HEK293 (cell line): ENCODE measurements at regions not wholly inside any gene's neighbourhood (a gene's known extent, or its start where the extent isn't known, plus 50 kb on each side); places are given as distances from the start of the nearest gene placed in this dataset.

Experiments used
- BCL11A ChIP-seq: fragments of 450-650 bp; formaldehyde crosslinking; IDR thresholded peaks from 2 replicates; pipeline ENCODE4 v1.5.1; 2016; ENCODE audit warnings: low read depth, missing biosample characterization, missing genetic modification characterization
- GLI4 ChIP-seq: fragments of 450-650 bp; formaldehyde crosslinking; IDR thresholded peaks from 2 replicates; pipeline ENCODE4 v1.5.1; 2016; ENCODE audit warnings: missing biosample characterization, missing genetic modification characterization
- HOXD13 ChIP-seq: sonication (generic); formaldehyde crosslinking; IDR thresholded peaks from 2 replicates; pipeline ENCODE4 v1.8.0; 2022; ENCODE audit warnings: missing genetic modification reagents, borderline replicate concordance
- KLF1 ChIP-seq: fragments of 450-650 bp; formaldehyde crosslinking; IDR thresholded peaks from 2 replicates; pipeline ENCODE4 v1.5.1; 2016; ENCODE audit warnings: missing biosample characterization, missing genetic modification characterization
- MYNN ChIP-seq: fragments of 450-650 bp; formaldehyde crosslinking; IDR thresholded peaks from 2 replicates; pipeline ENCODE4 v1.5.1; 2016; ENCODE audit warnings: missing biosample characterization, missing genetic modification characterization, borderline replicate concordance
- PRDM1 ChIP-seq: fragments of 450-650 bp; formaldehyde crosslinking; IDR thresholded peaks from 2 replicates; pipeline ENCODE4; 2016; ENCODE audit warnings: missing biosample characterization, missing genetic modification characterization
- SALL2 ChIP-seq: fragments of 450-650 bp; formaldehyde crosslinking; IDR thresholded peaks from 2 replicates; pipeline ENCODE4 v1.5.0; 2017; ENCODE audit warnings: missing biosample characterization, mild to moderate bottlenecking, missing genetic modification characterization, borderline replicate concordance
- SCRT2 ChIP-seq: fragments of 450-650 bp; formaldehyde crosslinking; IDR thresholded peaks from 2 replicates; pipeline ENCODE4 v1.5.1; 2016; ENCODE audit warnings: missing biosample characterization, missing genetic modification characterization
- ZBTB17 ChIP-seq: fragments of 450-650 bp; formaldehyde crosslinking; IDR thresholded peaks from 2 replicates; pipeline ENCODE4 v1.5.1; 2016; ENCODE audit warnings: missing biosample characterization, missing genetic modification characterization
- ZBTB20 ChIP-seq: fragments of 450-650 bp; formaldehyde crosslinking; IDR thresholded peaks from 2 replicates; pipeline ENCODE4 v1.5.1; 2016; ENCODE audit warnings: missing biosample characterization, missing genetic modification characterization
- ZEB2 ChIP-seq: fragments of 450-650 bp; formaldehyde crosslinking; IDR thresholded peaks from 2 replicates; pipeline ENCODE4 v1.5.1; 2016; ENCODE audit warnings: missing biosample characterization, missing genetic modification characterization
- ZIC2 ChIP-seq: fragments of 450-650 bp; formaldehyde crosslinking; IDR thresholded peaks from 2 replicates; pipeline ENCODE4 v1.5.1; 2016; ENCODE audit warnings: missing biosample characterization, missing genetic modification characterization
- ZNF140 ChIP-seq: fragments of 450-650 bp; formaldehyde crosslinking; IDR thresholded peaks from 2 replicates; pipeline ENCODE4 v1.5.1; 2016; ENCODE audit warnings: missing biosample characterization, missing genetic modification characterization
- ZNF169 ChIP-seq: fragments of 450-650 bp; formaldehyde crosslinking; IDR thresholded peaks from 2 replicates; pipeline ENCODE4 v1.5.1; 2016; ENCODE audit warnings: missing biosample characterization, missing genetic modification characterization
- ZNF174 ChIP-seq: fragments of 450-650 bp; formaldehyde crosslinking; IDR thresholded peaks from 2 replicates; pipeline ENCODE4 v1.5.0; 2017; ENCODE audit warnings: missing biosample characterization, mild to moderate bottlenecking, missing genetic modification characterization
- ZNF184 ChIP-seq: fragments of 450-650 bp; IDR thresholded peaks from 2 replicates; pipeline ENCODE4 v1.5.1; 2018; ENCODE audit warnings: missing biosample characterization, mild to moderate bottlenecking, missing genetic modification characterization
- ZNF354C ChIP-seq: fragments of 450-650 bp; formaldehyde crosslinking; IDR thresholded peaks from 2 replicates; pipeline ENCODE4 v1.5.1; 2016; ENCODE audit warnings: missing biosample characterization, missing genetic modification characterization, low read depth, borderline replicate concordance
- ZNF366 ChIP-seq: fragments of 450-650 bp; formaldehyde crosslinking; conservative IDR thresholded peaks from 2 replicates; pipeline ENCODE4 v1.5.1; 2016; ENCODE audit warnings: missing biosample characterization, missing genetic modification characterization
- ZNF37A ChIP-seq: fragments of 450-650 bp; IDR thresholded peaks from 2 replicates; pipeline ENCODE4 v1.5.1; 2018; ENCODE audit warnings: missing biosample characterization, missing genetic modification characterization
- ZNF473 ChIP-seq: fragments of 450-650 bp; formaldehyde crosslinking; IDR thresholded peaks from 2 replicates; pipeline ENCODE4 v1.5.1; 2017; ENCODE audit warnings: missing biosample characterization, missing genetic modification characterization
- ZNF530 ChIP-seq: fragments of 450-650 bp; formaldehyde crosslinking; IDR thresholded peaks from 2 replicates; pipeline ENCODE4 v1.5.1; 2016; ENCODE audit warnings: low read depth, missing biosample characterization, missing genetic modification characterization
- ZNF560 ChIP-seq: fragments of 450-650 bp; formaldehyde crosslinking; IDR thresholded peaks from 2 replicates; pipeline ENCODE4 v1.5.1; 2017; ENCODE audit warnings: missing biosample characterization, missing genetic modification characterization, borderline replicate concordance
- ZNF561 ChIP-seq: fragments of 450-650 bp; IDR thresholded peaks from 2 replicates; pipeline ENCODE4 v1.5.1; 2018; ENCODE audit warnings: missing biosample characterization, missing genetic modification characterization, borderline replicate concordance
- ZNF596 ChIP-seq: fragments of 450-650 bp; IDR thresholded peaks from 2 replicates; pipeline ENCODE4 v1.5.0; 2018; ENCODE audit warnings: missing biosample characterization, mild to moderate bottlenecking, missing genetic modification characterization, moderate library complexity
- ZNF660 ChIP-seq: fragments of 450-650 bp; IDR thresholded peaks from 2 replicates; pipeline ENCODE4 v1.5.1; 2018; ENCODE audit warnings: missing biosample characterization, mild to moderate bottlenecking, missing genetic modification characterization
- ZNF830 ChIP-seq: fragments of 450-650 bp; IDR thresholded peaks from 2 replicates; pipeline ENCODE4 v1.5.0; 2018; ENCODE audit warnings: missing biosample characterization, missing genetic modification characterization, low read depth, mild to moderate bottlenecking, moderate library complexity
- ZNF843 ChIP-seq: fragments of 450-650 bp; formaldehyde crosslinking; IDR thresholded peaks from 2 replicates; pipeline ENCODE4 v1.5.1; 2016; ENCODE audit warnings: missing biosample characterization, missing genetic modification characterization
- ZSCAN23 ChIP-seq: fragments of 450-650 bp; formaldehyde crosslinking; IDR thresholded peaks from 2 replicates; pipeline ENCODE4 v1.5.1; 2016; ENCODE audit warnings: missing biosample characterization, missing genetic modification characterization
- TF ChIP-seq, protein P1 (sequence below): fragments of 450-650 bp; formaldehyde crosslinking; IDR thresholded peaks from 2 replicates; pipeline ENCODE4 v1.5.1; 2016; ENCODE audit warnings: missing biosample characterization, missing genetic modification characterization
- TF ChIP-seq, protein P2 (sequence below): fragments of 450-650 bp; formaldehyde crosslinking; IDR thresholded peaks from 2 replicates; pipeline ENCODE4 v1.5.1; 2016; ENCODE audit warnings: missing biosample characterization, missing genetic modification characterization
- TF ChIP-seq, protein P3 (sequence below): fragments of 450-650 bp; formaldehyde crosslinking; IDR thresholded peaks from 2 replicates; pipeline ENCODE4 v1.5.1; 2017; ENCODE audit warnings: missing biosample characterization, missing genetic modification characterization
- TF ChIP-seq, protein P4 (sequence below): fragments of 450-650 bp; formaldehyde crosslinking; IDR thresholded peaks from 2 replicates; pipeline ENCODE4 v1.5.1; 2017; ENCODE audit warnings: missing biosample characterization, missing genetic modification characterization
- TF ChIP-seq, protein P5 (sequence below): fragments of 450-650 bp; formaldehyde crosslinking; IDR thresholded peaks from 2 replicates; pipeline ENCODE4 v1.5.1; 2017; ENCODE audit warnings: missing biosample characterization, missing genetic modification characterization
- TF ChIP-seq, protein P6 (sequence below): fragments of 450-650 bp; formaldehyde crosslinking; IDR thresholded peaks from 2 replicates; pipeline ENCODE4 v1.5.1; 2016; ENCODE audit warnings: missing biosample characterization, missing genetic modification characterization

DNA sequence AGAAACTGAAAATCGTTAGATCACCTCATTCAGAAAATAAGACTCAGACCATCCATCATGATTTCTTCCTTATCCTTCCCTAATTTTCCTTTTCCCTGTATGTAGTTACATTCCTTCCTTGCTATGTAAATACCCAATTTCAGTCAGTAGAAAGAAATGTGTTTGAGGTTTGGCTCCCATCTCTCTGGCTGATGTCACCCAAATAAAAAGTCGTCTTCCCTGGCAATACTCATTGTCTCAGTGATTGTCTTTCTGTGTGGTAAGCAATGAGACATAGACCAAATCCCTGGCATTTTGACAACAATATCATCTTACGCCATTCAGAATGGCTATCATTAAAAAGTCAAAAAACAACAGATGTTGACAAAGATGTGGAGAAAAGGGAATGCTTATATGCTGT, 303.9 kb upstream of the EDIL3 start (continued):
- TF ChIP-seq, protein P1, sequence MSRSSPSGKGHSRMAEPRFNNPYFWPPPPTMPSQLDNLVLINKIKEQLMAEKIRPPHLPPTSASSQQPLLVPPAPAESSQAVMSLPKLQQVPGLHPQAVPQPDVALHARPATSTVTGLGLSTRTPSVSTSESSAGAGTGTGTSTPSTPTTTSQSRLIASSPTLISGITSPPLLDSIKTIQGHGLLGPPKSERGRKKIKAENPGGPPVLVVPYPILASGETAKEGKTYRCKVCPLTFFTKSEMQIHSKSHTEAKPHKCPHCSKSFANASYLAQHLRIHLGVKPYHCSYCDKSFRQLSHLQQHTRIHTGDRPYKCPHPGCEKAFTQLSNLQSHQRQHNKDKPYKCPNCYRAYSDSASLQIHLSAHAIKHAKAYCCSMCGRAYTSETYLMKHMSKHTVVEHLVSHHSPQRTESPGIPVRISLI (tag by site-specific recombination): peak; percentile 95
- TF ChIP-seq ZNF366: peak; percentile 83
- TF ChIP-seq, protein P2, sequence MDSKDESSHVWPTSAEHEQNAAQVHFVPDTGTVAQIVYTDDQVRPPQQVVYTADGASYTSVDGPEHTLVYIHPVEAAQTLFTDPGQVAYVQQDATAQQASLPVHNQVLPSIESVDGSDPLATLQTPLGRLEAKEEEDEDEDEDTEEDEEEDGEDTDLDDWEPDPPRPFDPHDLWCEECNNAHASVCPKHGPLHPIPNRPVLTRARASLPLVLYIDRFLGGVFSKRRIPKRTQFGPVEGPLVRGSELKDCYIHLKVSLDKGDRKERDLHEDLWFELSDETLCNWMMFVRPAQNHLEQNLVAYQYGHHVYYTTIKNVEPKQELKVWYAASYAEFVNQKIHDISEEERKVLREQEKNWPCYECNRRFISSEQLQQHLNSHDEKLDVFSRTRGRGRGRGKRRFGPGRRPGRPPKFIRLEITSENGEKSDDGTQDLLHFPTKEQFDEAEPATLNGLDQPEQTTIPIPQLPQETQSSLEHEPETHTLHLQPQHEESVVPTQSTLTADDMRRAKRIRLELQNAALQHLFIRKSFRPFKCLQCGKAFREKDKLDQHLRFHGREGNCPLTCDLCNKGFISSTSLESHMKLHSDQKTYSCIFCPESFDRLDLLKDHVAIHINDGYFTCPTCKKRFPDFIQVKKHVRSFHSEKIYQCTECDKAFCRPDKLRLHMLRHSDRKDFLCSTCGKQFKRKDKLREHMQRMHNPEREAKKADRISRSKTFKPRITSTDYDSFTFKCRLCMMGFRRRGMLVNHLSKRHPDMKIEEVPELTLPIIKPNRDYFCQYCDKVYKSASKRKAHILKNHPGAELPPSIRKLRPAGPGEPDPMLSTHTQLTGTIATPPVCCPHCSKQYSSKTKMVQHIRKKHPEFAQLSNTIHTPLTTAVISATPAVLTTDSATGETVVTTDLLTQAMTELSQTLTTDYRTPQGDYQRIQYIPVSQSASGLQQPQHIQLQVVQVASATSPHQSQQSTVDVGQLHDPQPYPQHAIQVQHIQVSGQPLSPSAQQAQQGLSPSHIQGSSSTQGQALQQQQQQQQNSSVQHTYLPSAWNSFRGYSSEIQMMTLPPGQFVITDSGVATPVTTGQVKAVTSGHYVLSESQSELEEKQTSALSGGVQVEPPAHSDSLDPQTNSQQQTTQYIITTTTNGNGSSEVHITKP (tag by site-specific recombination): 0 out of 2 replicates have a peak, but pooled peaks have one; percentile 19
- TF ChIP-seq PRDM1 (tag by site-specific recombination): 0 out of 2 replicates have a peak, but pooled peaks have one; percentile 9
- TF ChIP-seq, protein P3, sequence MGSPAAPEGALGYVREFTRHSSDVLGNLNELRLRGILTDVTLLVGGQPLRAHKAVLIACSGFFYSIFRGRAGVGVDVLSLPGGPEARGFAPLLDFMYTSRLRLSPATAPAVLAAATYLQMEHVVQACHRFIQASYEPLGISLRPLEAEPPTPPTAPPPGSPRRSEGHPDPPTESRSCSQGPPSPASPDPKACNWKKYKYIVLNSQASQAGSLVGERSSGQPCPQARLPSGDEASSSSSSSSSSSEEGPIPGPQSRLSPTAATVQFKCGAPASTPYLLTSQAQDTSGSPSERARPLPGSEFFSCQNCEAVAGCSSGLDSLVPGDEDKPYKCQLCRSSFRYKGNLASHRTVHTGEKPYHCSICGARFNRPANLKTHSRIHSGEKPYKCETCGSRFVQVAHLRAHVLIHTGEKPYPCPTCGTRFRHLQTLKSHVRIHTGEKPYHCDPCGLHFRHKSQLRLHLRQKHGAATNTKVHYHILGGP (tag by site-specific recombination): no peak
- TF ChIP-seq ZNF140 (tag by site-specific recombination): no peak
- no peak for TF ChIP-seq SALL2 (tag by site-specific recombination)
- TF ChIP-seq GLI4 (tag by site-specific recombination): no peak
- TF ChIP-seq ZEB2: peak; percentile 91
- no peak for TF ChIP-seq ZNF596
- no peak for TF ChIP-seq BCL11A (tag by site-specific recombination)
- peak; percentile 51; the same call in 1 of the 2 replicates for TF ChIP-seq HOXD13 (CRISPR knock-in tag)
- TF ChIP-seq, protein P4, sequence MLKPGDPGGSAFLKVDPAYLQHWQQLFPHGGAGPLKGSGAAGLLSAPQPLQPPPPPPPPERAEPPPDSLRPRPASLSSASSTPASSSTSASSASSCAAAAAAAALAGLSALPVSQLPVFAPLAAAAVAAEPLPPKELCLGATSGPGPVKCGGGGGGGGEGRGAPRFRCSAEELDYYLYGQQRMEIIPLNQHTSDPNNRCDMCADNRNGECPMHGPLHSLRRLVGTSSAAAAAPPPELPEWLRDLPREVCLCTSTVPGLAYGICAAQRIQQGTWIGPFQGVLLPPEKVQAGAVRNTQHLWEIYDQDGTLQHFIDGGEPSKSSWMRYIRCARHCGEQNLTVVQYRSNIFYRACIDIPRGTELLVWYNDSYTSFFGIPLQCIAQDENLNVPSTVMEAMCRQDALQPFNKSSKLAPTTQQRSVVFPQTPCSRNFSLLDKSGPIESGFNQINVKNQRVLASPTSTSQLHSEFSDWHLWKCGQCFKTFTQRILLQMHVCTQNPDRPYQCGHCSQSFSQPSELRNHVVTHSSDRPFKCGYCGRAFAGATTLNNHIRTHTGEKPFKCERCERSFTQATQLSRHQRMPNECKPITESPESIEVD (tag by site-specific recombination): peak; percentile 45
- no peak for TF ChIP-seq ZNF830 (tag by site-specific recombination)
- no peak for TF ChIP-seq ZNF530 (tag by site-specific recombination)
- no peak for TF ChIP-seq ZNF473
- no peak for TF ChIP-seq SCRT2
- TF ChIP-seq MYNN (tag by site-specific recombination): no peak
- TF ChIP-seq ZIC2 (tag by site-specific recombination): no peak
- peak; percentile 64 for TF ChIP-seq ZNF660 (tag by site-specific recombination)
- TF ChIP-seq ZNF560 (tag by site-specific recombination): no peak
- no peak for TF ChIP-seq ZNF37A (tag by site-specific recombination)
- TF ChIP-seq KLF1 (tag by site-specific recombination): no peak
- no peak for TF ChIP-seq ZSCAN23 (tag by site-specific recombination)
- TF ChIP-seq, protein P5, sequence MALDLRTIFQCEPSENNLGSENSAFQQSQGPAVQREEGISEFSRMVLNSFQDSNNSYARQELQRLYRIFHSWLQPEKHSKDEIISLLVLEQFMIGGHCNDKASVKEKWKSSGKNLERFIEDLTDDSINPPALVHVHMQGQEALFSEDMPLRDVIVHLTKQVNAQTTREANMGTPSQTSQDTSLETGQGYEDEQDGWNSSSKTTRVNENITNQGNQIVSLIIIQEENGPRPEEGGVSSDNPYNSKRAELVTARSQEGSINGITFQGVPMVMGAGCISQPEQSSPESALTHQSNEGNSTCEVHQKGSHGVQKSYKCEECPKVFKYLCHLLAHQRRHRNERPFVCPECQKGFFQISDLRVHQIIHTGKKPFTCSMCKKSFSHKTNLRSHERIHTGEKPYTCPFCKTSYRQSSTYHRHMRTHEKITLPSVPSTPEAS (tag by site-specific recombination): no peak
- no peak for TF ChIP-seq ZNF561
- no peak for TF ChIP-seq ZNF354C
- 0 out of 2 replicates have a peak, but pooled peaks have one; percentile 31 for TF ChIP-seq ZNF184 (tag by site-specific recombination)
- TF ChIP-seq ZBTB17: no peak
- TF ChIP-seq, protein P6, sequence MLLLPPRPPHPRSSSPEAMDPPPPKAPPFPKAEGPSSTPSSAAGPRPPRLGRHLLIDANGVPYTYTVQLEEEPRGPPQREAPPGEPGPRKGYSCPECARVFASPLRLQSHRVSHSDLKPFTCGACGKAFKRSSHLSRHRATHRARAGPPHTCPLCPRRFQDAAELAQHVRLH (tag by site-specific recombination): no peak
- TF ChIP-seq ZNF169 (tag by site-specific recombination): no peak
- no peak for TF ChIP-seq ZNF174 (tag by site-specific recombination)
- peak; percentile 69 for TF ChIP-seq ZNF843 (tag by site-specific recombination)
- no peak for TF ChIP-seq ZBTB20 (tag by site-specific recombination)
